HG02571 (cell line): ENCODE measurements at regions not wholly inside any gene's neighbourhood (a gene's known extent, or its start where the extent isn't known, plus 50 kb on each side); places are given as distances from the start of the nearest gene placed in this dataset.
A peak's percentile ranks its signal among the peaks of the same experiment; 100 is the strongest.

ENCODE experiments used
- ATAC-seq: cut with Tn5 transposase; IDR thresholded peaks from one replicate; pipeline ENCODE4 v1.9.1; 2021; ENCODE audit warnings: mild to moderate bottlenecking, moderate library complexity; ENCODE audit not compliant: unreplicated experiment

DNA sequence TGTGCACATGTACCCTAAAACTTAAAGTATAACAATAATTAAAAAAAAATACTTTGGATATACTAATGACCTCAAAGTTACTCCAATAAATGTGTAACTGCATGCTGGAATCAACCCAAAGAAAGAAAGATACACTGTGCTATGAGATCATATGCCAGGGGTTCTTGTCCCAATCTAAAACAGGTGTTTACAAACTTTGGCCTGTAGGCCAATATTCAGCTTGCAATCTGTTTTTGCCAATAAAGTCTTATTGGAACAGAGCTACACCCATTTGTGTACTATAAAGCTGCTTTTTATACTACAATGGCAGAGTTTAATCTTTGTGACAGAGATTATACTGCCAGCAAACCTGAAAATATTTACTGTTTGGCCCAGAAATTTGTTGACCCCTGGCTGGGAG, 138.8 kb upstream of the AFF2 start:
- no peak for ATAC-seq

DNA sequence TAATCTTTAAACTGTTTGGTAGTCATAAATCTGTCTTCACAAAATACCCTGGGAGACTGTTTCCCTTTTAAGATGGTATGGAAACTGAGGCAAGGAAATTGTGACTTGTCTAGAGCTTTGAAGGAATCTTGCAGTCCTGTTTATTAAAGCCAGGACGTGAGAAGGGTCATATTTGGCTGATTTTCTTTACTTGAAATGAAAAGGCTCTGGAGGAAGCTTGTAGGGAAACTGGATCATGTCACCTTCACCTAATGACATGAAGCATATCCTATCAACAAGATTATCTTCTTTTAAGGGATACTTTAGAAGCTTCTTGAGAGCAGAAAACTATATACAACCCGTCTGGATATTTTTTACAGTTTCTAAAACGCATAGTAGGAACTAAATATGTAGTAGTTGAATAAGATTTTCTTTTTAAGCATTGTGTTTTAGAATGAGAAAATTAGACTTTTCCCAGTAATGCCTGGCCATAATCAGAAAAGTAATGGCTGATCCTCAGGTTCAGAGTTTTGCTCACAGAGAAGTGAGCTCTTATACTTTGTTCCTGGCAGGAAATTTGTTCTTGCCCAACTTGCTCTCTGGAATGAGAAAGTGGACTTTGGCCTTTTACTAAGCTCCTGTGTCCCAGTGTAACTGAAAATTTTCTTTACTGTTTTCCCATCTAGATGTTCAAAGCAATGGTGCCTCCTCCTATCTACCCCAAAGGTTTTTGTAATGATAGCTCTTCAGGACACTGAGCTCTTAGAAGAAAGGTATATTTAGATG, 136.8 kb upstream of the AFF2 start:
- ATAC-seq, result no peak

DNA sequence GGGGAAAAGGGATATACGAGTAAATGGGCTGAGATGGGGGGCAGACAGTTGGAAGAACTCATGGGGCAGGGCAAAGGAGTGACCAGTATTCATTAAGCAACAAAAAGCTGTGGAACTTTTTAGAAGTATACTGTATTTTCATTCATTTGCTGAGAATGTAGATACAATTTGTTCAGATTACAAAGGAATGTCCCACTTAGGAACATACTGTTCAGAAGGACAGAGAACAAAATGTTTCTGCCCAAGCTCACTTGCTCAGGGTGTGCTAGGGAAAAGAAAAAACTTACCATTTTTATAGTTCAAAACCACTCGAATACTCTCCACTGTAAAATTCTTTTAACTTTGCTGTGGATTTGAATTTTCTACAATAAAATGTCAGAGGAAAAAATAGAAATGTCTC, 135.2 kb upstream of the AFF2 start:
- no peak for ATAC-seq

DNA sequence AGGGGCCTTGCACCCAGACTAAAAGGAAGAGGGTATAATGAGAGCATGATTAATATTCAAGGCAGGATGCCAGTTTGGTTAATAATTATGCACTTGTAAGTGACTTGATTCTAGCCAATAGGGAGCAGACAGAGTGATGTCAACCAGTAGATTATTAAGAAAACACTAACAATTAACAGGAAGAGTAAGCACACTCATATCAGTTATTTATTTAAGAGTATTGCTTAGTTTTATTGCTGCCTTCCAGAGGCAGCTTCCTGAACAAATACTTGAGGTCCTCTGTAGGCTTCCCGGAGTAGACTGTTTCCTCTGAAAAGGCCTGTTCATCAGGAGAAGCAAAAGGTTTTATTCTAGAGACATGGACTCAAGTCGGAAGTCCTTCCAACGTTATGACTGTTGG, 129.1 kb upstream of the AFF2 start:
- ATAC-seq, result no peak

DNA sequence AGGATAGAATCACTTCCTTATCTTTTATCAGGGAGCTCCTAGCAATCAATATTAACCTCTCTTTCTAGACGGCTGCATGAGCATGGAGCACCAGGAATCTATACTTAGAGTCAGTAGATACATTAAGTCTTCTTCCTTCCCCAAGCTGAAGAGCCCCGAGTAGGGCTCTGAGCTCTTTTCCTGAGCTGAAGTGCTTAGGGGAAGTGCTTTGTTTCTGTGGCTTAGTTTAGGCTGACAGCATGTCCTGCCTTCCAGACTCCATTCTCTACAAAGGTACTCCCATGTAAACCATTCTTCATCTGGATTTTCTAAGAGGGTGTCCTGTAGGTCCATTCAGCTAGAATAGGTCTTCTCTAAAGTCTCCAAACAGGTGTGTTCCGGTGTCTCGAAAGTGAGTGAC, 127.5 kb upstream of the AFF2 start:
- no peak for ATAC-seq

DNA sequence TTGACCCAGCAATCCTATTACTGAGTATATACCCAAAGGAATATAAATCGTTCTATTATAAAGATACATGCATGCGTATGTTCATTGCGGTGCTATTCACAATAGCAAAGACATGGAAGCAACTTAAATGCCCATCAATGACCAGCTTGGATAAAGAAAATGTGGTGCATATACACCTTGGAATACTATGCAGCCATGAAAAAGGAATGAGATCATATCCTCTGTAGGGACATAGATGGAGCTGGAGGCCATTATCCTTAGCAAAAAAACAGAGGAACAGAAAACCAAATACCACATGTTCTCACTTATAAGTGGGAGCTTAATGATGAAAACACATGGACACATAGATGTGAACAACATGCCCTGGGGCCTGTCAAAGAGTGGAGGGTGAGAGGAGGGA, 124.1 kb upstream of the AFF2 start:
- ATAC-seq, result no peak

DNA sequence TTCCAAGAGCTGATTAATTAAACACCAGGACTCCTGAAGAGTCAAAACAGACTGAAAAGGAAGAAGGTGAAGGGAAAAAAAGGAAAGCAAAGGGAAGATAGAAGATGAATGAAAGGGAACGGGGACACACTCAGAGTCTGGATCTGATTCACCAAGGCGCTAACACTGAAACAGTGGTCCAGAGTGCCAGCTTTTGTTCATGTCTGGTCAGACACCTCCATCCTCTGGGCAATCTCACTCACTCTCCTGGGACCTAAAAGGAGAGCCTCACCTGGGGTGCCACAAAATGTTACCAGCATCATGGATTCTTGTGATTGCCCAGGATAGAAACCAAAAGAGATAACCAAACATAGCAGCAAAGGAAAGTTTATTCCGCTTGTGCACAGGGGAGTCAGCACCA, 120.3 kb upstream of the AFF2 start:
- no peak for ATAC-seq

DNA sequence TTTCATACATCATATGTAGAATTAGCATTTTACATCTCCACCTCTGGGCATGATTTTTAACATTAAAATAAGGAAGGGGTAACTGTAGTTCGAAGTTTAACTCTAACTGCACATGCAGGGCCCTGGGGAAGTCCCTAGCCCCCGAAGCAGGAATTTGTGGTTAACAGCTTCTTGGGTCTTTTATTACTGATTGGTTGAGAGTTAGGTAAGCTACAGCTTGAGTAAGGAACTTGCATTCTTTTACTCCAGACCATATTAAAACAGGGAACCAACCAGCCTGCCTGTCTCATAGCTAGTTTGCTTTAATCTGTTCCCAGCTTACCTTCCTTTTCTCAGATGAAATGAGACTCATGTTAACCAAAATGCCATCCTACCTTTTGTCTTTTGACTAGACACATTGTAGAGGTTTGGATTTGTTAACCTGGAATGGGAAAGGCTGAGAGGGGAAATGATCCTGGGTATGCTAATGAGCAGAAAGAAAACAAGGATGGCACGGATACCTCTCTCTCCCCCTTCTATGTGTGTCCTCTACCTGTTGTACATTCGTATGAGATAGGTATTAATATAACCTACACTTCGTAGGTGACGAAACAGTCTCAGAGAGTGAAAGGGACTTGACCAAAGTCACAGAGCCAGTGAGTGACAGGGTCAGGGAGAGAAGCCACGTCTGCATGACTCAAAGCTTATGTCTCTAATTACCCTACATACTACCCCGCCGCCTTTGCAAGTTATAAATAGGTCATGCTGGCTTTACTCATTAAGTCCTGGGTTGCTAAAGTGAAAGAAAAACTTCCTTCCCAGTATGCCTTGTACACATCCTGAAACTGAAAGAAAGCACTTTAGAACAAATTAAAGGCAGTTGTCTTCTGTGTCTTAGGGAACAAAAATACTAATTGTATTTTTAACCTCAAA, 119.5 kb upstream of the AFF2 start:
- ATAC-seq, result peak; percentile 91

DNA sequence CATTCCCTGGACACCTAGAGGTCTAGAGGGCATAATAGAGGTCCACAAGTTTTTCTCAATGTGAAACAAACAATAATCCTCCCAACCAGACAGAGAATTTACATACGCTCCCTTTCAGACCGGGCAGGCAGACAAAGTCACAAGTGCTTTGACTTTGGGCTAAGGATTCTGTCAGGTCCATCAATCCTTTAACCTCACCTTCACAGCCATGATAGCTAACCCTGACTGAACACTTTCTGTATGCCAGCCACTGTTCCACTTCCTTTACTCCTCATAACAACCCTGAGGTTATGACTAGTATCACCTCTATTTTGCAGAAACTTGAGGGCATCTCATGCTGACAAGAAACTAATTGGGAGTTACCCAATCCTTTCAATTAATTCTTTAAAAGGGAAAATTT, 118.8 kb upstream of the AFF2 start:
- peak; percentile 20 for ATAC-seq

DNA sequence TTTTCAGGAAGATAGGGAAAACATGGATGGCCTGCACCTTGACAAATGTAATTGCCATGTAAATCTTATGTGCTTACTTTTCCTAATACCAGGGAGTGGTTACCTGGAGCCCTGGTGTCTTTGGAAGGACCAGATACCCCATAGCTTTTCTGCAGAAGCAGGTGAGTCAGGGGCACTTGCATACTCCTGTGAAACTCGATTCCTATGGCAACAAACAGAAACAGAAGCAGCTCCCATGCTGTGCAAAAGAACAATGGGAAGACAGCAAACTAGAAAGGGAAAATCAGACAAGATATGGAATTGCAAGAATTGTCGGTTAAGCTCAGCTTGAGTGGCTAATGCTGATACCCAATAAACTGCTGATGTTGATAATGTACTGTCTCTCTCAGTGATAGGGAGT, 117.4 kb upstream of the AFF2 start:
- no peak for ATAC-seq

DNA sequence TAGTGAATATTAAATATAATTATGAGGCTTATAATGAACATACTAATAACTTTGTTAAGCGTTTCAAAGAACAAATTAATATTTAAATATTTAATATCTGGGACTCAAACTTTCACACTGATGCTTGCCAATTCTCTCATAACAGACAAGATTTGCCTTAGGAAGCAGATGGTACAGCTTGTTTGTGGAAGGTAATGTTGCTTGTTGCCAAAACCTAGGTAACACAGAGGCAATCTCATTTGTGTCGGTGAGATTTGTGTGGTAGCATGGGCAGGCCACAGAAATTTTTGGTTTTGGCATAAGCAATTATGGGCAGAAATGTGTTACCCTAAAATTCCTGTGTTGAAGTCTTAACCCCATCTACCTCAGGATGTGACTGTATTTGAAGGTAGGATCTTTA, 114.9 kb upstream of the AFF2 start:
- no peak for ATAC-seq

DNA sequence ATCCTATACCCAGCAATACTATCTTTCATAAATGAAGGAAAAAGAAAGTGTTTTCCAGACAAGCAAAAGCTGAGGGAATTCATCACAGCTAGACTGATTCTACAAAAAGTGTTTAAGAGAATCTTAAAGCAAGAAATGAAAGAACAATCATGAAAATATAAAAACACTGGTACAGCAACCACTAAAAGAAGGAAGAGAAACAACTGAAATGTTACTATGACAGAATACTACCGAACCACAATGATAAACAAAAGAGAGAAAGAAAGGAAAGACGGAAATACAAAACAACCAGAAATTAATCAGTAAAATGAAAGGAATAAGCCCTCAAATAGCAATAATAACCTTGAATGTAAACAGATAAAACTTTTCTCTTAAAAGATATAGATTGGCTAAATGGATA, 110.8 kb upstream of the AFF2 start:
- ATAC-seq, result no peak

DNA sequence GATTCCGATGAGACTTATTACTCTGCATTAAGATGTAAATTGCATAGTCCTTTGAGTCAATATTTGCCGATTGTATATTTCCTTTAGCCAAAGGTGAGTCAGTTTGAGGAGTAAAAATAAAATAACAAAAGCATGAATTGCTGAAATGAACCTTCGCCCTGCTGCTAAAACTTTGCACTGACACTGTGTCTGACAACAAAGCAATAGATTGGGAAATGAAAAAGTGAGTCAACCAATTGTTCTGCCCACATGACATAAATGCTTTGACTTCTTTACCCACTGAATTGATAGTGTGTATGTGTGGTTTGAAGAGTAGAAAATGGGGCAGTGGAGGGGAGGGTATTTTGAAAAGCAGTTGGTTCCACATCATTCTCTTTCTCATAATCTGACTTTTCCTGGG, 88.4 kb upstream of the AFF2 start:
- no peak for ATAC-seq

DNA sequence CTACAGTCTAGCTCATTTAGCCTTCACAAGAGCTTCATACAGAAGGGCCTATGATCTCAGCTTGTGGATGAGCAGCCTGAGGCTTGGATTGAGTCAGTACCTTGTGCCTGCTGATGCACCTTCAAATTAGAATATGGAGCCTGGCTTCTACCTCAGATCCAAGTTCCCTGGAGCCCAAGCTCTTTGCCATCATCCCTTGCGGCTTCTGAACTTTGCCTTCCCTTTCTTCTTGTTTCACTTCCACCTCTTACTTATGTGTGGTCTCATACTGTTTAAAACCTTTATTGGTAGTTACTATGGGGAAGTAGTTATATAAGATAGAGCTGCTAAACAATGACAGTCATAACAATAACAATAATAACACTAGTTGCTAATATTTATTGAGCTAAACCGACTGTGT, 84.3 kb upstream of the AFF2 start:
- ATAC-seq, result no peak

DNA sequence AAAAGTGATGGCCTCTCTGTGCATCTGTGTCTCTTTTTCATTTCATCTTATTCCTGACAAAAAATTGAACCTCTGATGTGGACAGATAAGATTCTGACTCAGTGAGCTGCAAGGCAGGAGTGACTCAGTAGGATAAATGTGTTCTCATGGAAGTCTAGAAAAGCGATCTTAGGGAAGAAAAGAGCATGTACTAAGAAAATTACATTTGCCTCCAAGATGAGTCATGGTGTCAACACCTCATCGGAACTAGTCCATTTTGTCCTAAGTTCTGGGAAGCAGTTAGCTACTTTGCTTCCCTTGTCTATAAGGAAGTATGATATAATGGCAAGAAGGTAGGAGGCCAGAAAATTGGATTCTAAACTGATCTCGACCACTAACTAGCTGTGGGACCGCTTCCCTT, 83.5 kb upstream of the AFF2 start:
- ATAC-seq, result no peak

DNA sequence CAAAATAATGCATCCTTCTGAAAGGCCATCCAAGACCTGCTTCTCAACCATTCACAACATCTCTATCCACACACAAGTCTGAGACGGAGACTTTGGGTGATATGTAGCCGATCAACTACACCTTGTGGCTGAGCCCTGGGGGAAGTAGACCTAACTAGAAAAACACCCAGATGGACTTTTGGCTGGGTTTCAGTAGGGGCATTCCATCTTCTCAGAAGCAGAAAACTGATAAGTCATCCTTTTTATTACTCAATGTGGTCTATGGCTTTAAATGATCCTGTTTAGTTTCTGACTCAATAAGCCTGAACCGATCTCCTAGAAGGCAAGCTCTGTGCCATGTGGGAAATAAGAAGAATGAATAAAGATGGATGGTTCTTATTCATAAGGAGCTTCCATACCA, 82.5 kb upstream of the AFF2 start:
- ATAC-seq, result no peak

DNA sequence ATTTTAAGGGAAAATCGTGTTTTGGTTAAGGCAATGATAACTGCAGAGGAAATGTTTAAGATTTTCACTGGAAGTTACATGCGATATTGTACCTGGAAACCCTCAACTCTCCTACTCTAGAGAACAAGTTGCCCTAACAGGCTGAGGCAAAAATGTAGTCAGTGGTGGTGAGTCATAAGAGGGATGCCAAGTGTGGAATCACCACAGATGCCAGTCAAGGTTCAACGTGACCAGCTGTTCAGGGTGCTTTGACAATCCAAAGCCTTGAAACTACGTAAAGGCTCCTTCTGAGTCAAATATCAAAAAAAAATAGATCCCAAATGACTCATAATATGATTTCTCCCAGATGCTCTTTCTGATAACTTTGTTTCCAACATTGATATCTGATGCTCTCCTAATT, 77.9 kb upstream of the AFF2 start:
- ATAC-seq, result no peak

DNA sequence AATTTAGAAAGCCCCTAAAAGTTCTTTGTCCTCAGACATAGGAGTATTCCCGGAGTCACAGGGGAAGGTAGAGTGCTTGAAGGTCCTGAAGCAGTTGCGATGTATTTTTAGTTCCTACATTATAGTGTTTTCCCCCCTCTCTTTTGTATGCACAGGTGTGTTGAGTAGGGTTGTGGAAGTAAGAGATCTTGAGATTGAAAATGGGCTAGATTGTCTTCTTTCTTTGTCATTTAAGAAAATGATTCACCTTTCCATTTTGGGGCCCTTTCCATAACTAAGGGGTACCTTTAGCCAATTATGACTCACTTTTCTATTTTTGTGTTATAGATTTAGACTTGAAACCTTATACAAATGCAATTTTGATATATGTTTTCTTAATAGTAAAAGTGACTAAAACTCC, 75.8 kb upstream of the AFF2 start:
- no peak for ATAC-seq

DNA sequence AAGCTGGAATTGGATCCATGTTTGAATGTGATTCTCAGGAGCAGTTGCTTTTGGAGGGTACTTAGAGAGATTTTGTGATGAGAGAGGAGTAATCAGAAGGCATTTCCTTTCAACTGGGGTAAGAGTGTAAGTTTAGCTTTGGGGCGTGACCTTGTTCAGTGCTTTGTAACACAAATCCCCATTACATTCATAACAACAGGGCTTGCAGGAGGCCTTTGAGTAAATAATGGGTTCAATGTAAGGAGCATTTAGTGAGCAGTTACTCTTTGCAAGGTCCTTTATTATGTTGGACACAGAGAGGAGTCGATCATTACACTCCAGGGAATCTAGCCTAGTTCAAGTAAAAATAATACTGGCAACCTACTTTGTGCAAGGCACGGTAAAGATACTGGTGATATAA, 74.0 kb upstream of the AFF2 start:
- no peak for ATAC-seq

DNA sequence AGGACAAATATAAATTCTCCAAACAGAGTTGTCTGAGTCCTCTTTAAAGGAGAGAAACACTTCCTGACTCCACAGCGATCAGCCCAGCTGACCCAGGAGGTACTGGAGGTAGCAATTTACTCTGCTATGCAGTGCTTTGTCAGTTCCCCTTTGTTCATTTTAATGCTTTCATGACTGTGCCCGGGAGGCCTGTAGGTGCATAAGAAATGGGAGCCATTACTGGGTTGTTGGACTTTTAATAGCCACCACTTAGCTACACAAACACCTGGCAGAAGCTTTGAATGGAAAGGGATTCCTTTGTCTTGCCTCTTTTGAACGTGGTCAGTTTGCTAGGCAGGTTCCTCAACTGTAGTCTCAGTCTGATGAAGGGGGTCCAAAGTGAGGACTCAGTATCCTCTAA, 59.0 kb upstream of the AFF2 start:
- no peak for ATAC-seq

DNA sequence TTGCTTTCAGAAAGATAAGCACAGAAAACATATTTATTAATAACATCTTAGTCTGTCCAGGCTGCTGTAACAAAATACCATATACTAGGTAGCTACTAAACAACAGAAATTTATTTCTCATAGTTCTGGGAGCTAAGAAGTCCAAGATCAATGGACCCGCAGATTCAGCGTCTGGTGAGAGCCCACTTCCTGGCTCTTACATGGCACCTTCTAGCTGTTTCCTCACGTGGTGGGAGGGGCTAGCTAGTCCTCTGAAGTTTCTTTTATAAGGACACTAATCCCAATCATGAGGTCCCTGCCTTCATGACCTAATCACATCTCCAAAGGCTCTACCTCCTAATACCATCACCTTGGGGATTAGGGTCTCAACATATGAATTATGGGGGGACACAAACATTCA, 57.2 kb upstream of the AFF2 start:
- ATAC-seq, result no peak

DNA sequence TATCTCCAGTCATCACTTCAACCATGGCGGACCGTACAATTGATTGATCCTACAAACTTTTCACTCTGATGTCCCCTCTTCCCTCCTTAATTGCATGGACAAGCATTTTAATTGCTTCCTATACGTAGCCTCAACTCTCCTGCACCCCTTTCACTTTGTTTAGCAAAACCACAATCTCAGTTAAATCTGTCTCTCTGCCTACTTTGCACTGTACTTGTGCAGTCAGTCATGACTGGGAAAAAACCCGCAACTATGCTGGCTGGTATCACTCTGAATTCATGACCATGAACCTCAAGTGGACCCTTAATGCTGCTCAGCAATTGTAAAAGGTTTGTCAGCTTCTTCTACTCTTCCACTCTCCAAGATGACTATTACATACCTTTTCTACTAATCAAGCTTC, 51.7 kb upstream of the AFF2 start:
- no peak for ATAC-seq
